ENCODE measurements at regions not wholly inside any gene's neighbourhood (a gene's known extent, or its start where the extent isn't known, plus 50 kb on each side); places are given as distances from the start of the nearest gene placed in this dataset.
A peak's percentile ranks its signal among the peaks of the same experiment; 100 is the strongest.

DNA sequence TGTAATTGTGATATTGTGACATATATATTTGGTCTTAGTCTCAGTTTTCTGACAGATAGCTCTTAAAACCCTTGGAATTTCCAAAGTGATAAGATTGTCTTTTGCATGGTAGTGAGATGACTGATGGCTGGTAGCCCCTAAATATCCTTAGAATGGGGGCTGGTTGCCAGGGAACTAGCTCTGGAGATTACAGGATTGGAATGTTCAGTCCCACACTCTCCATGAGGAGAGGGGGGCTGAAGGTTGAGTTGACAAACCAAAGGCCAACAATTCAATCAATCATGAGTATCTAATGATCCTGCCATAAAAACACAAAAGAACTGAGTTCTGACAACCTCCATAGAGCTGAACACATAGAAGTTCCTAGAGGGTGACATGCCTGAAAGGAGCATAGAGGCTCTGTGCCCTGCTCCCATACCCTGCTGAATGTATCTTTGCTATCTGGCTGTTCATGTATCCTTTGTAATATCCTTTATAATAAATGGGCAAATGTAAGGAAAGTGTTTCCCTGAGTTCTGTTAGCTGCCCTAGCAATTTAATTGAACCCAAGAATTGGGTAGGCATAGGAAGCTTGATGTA lies 1680.3 kb upstream of the PIK3C3 start:
- DNase-seq (no peak), ATAC-seq (no peak)
- no peak overlapping the region for H3K4me3 ChIP-seq (ENCODE audit: low read length)
- no peaks in the 10 kb centered on the region for H3K9me3 ChIP-seq (ENCODE audit: low read length)
- ChIA-PET POLR2A (ENCODE audit: unreplicated experiment) (no interaction called here), CTCF (no interaction called here)
- TF ChIP-seq CTCF (conservative IDR thresholded peaks at IDR 0.05; ENCODE audit: low read depth, low read length) (no peak), EZH2phosphoT487 (IDR thresholded peaks at IDR 0.05; ENCODE audit: borderline replicate concordance, low read length) (no peak), EZH2 (IDR thresholded peaks at IDR 0.05; ENCODE audit: low read length, unreplicated experiment) (no peak)
- no peaks in the 10 kb centered on the region for H3K27me3 ChIP-seq (ENCODE audit: low read length)
- no peaks in the 10 kb centered on the region for H4K20me1 ChIP-seq (ENCODE audit: low read length)
- intact Hi-C loops (cut with micrococcal nuclease): no loop called here
- no peaks in the 10 kb centered on the region for H3K79me2 ChIP-seq (ENCODE audit: low read length)
- H2AFZ ChIP-seq (ENCODE audit: low read length): no peak overlapping the region
- H3K4me1 ChIP-seq (ENCODE audit: insufficient read depth, low read length): no peaks in the 10 kb centered on the region
- no peaks in the 10 kb centered on the region for H3K36me3 ChIP-seq (ENCODE audit: low read depth, low read length)
- H3K27ac ChIP-seq (ENCODE audit: low read length): no peak overlapping the region
- H3K9ac ChIP-seq (ENCODE audit: low read length): no peak overlapping the region
- no TSS peak for BruUV-seq (replicated peaks)
- H3K4me2 ChIP-seq (ENCODE audit: low read length): no peak overlapping the region
- H3F3A ChIP-seq (ENCODE audit: low read length, unreplicated experiment): no peaks in the 10 kb centered on the region
- H3K9me2 ChIP-seq (replicated peaks; ENCODE audit: low read length): no peaks in the 10 kb centered on the region

- H3F3A ChIP-seq (ENCODE audit: low read length, unreplicated experiment): no peaks in the 10 kb centered on the region
- H3K79me2 ChIP-seq (ENCODE audit: low read length): no peaks in the 10 kb centered on the region
- H3K9ac ChIP-seq (ENCODE audit: low read length): no peak overlapping the region
- no TSS peak for BruUV-seq (replicated peaks)
- TF ChIP-seq EZH2 (IDR thresholded peaks at IDR 0.05; ENCODE audit: low read length, unreplicated experiment) (no peak), EZH2phosphoT487 (IDR thresholded peaks at IDR 0.05; ENCODE audit: borderline replicate concordance, low read length) (no peak), CTCF (conservative IDR thresholded peaks at IDR 0.05; ENCODE audit: low read depth, low read length) (no peak)
- H3K36me3 ChIP-seq (ENCODE audit: low read depth, low read length): no peaks in the 10 kb centered on the region
- no peaks in the 10 kb centered on the region for H3K9me2 ChIP-seq (replicated peaks; ENCODE audit: low read length)
- no peaks in the 10 kb centered on the region for H3K4me1 ChIP-seq (ENCODE audit: insufficient read depth, low read length)
- no peaks in the 10 kb centered on the region for H3K9me3 ChIP-seq (ENCODE audit: low read length)
- H2AFZ ChIP-seq (ENCODE audit: low read length): no peak overlapping the region
- ChIA-PET POLR2A (ENCODE audit: unreplicated experiment) (no interaction called here), CTCF (no interaction called here)
- ATAC-seq (peak; percentile 20; the same call in 1 of the 2 replicates), DNase-seq (no peak)
- no peak overlapping the region for H3K4me2 ChIP-seq (ENCODE audit: low read length)
- H3K27me3 ChIP-seq (ENCODE audit: low read length): no peaks in the 10 kb centered on the region
- no peak overlapping the region for H3K4me3 ChIP-seq (ENCODE audit: low read length)
- no peaks in the 10 kb centered on the region for H4K20me1 ChIP-seq (ENCODE audit: low read length)
- intact Hi-C loops (cut with micrococcal nuclease): no loop called here
- H3K27ac ChIP-seq (ENCODE audit: low read length): no peak overlapping the region
Observed at GRCh38 chr18:40272630-40273231, 1682.3 kb upstream of the PIK3C3 start.

DNA sequence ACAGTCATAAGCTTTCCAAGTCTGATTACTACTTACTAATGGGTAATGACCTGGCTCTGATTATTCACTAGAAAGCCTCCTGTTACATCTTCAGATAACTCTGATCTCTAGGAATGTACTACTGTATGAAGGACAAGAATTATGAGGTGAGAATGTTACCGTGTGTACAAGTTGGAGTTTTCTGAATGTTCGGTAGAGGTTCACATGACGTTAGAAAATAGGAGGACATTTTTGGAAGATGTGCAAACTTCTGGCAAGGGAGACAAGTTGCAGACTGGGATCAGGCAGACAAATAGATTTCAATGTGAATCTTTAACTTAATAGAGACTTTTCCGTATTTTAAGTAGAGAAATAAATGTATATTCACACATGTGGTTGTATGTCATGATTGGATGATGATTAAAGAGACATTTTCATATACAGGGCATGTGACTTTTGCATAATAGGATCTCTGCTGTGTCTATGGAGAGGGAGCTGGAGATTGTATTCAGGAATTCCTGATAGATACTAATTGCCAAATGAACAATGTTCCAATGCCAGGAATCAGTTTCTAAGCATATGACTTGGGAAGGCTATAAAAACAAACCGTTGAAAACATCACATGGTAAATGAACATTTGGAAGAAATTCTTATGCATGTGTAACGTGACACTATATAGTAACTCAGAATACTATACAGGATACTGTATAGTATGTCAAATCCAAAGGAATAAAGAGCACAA lies 1695.8 kb upstream of the PIK3C3 start:
- Histone ChIP-seq H3K9me3 (ENCODE audit: low read length) (no peaks in the 10 kb centered on the region), H3K79me2 (ENCODE audit: low read length) (no peaks in the 10 kb centered on the region), H3K36me3 (ENCODE audit: low read depth, low read length) (no peaks in the 10 kb centered on the region), H4K20me1 (ENCODE audit: low read length) (no peaks in the 10 kb centered on the region), H3K4me1 (ENCODE audit: insufficient read depth, low read length) (no peaks in the 10 kb centered on the region), H3F3A (ENCODE audit: low read length, unreplicated experiment) (no peaks in the 10 kb centered on the region), H3K9ac (ENCODE audit: low read length) (no peak overlapping the region), H3K9me2 (replicated peaks; ENCODE audit: low read length) (no peaks in the 10 kb centered on the region), H3K4me3 (ENCODE audit: low read length) (no peak overlapping the region), H2AFZ (ENCODE audit: low read length) (no peak overlapping the region), H3K4me2 (ENCODE audit: low read length) (no peak overlapping the region), H3K27me3 (ENCODE audit: low read length) (no peaks in the 10 kb centered on the region), H3K27ac (ENCODE audit: low read length) (no peak overlapping the region)
- DNase-seq: no peak
- TF ChIP-seq EZH2phosphoT487 (IDR thresholded peaks at IDR 0.05; ENCODE audit: borderline replicate concordance, low read length): no peak
- no peak for TF ChIP-seq EZH2 (IDR thresholded peaks at IDR 0.05; ENCODE audit: low read length, unreplicated experiment)
- TF ChIP-seq CTCF (conservative IDR thresholded peaks at IDR 0.05; ENCODE audit: low read depth, low read length): no peak
- intact Hi-C loops (cut with micrococcal nuclease): no loop called here
- ChIA-PET POLR2A (ENCODE audit: unreplicated experiment) (no interaction called here), CTCF (no interaction called here)
- ATAC-seq: no peak
- no TSS peak for BruUV-seq (replicated peaks)
